Daoy (cell line): ENCODE measurements at regions not wholly inside any gene's neighbourhood (a gene's known extent, or its start where the extent isn't known, plus 50 kb on each side); places are given as distances from the start of the nearest gene placed in this dataset.

Experiments used
- DNase-seq: peaks from one replicate; pipeline ENCODE4 v3.0.0-alpha.2; 2015; ENCODE audit warnings: low read depth

DNA sequence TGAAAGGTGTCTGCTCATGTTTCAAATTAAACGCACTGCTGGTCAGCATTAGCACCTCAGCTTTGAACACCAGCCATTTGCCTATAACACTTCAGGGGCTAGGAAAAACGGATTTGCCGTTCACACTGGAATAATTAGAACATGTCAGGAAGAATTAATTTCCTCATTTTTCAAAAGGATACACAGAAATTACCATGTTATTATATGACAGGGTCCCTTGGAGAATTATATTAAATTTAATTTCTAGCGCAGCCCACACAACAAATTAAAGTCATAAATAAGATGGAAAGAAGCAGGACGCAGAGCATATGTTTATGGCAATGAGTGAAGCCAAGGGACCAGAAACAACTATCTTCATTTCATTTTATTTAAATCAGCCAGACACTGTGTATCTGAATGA lies 83.8 kb upstream of the SOX6 start:
- DNase-seq: no peak

DNA sequence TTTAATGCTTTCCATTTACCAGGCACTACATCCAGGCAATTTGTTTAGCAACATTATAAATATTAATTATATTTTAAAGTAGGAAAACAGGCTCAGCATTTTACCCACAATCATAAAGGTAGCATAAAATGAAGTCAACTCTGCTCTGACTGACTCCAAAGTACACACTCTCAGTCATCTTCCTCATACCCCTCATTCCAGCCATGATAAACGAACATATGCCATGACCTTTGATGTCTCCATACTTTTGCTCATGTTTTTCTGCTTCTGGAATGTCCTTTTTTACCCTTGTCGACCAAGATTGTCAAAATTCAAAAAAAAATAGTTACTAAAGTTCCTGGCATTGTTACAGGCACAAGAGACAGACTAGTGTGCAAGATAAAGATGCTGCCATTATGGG lies 77.7 kb upstream of the SOX6 start:
- DNase-seq: no peak

- DNase-seq: no peak
Measured at GRCh38 chr11:16430674-16431073, 74.3 kb upstream of the SOX6 start.

GRCh38 chr11:16421826-16422225 lies 65.5 kb upstream of the SOX6 start:
- no peak for DNase-seq

DNA sequence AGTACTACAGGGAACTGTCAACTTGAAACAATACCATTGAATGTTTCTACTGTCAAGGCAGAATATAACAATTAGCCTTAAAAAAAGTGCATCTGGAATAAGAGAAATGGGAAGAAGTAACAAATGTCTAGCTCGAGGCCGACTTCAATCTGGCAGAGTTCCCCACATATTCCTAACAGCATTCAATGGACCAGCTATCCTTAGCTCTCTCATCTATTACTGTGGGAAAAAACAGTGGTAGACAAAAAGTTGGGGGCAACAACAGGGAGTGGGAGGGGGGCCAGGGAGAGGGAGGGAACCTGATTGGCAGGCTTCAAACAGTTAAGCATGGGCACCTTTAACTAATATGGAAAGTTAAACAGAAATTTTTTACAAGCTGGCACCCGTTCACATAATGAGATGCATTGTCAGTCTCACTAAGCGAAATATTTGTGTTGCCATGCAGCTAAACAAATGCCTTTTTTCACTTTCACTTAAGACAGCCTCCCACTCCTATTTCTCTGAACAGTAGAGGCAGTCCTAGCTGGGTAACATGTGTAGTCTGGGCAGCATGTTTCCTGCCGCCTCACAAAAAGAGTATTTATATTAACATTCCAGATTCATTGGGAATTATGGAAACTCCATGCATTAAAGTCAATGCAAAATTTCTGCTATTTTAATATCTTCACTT lies 62.2 kb upstream of the SOX6 start:
- no peak for DNase-seq

GRCh38 chr11:16412525-16413172 lies 56.3 kb upstream of the SOX6 start:
- DNase-seq: no peak

- DNase-seq: peak; percentile 49
Measured at GRCh38 chr11:16410479-16410878, 54.1 kb upstream of the SOX6 start.

GRCh38 chr11:16408619-16409018 lies 52.3 kb upstream of the SOX6 start:
- DNase-seq: no peak

DNA sequence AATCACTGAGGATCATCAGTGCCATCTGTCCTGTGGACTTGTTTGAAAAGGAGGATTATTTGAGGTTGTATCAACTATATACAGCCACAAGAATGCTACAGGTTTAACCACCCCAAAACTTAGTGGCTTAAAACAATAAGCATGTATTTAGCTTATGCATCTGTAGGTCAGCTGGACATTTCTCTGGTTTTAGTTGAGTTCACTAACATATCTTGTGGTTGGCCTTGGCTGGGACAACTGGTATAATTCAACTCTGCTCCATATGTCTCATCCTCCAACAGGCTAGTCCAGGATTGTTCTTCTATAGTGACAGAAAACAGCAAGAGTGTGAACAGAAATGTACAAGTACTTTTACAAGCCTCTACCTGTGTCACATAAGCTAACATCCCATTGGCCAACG lies 49.9 kb upstream of the SOX6 start:
- no peak for DNase-seq
